Activated T-cell treated with anti-CD3 and anti-CD28 coated beads, Interleukin-2, amount 50 U/mL, for 72 hours (primary cell): ENCODE measurements at regions not wholly inside any gene's neighbourhood (a gene's known extent, or its start where the extent isn't known, plus 50 kb on each side); places are given as distances from the start of the nearest gene placed in this dataset.
"Not testable (repeated sequence)": the region's sequence is repeated elsewhere in the genome, so short reads cannot be mapped to it uniquely, and the experiment has no call there.

Experiments used
- ATAC-seq, 2 donors: fragments of 150-1000 bp; cut with Tn5 transposase; replicated peaks in 1 of 2; 2 replicates each; pipeline ENCODE4 v1.10.0; 2021; ENCODE audit warnings: moderate library complexity in 2 of 2, mild to moderate bottlenecking in 1 of 2
- DNase-seq, 2 donors: peaks; one replicate each; pipeline ENCODE4 v3.0.0; 2021 to 2022; ENCODE audit warnings: mixed read lengths in 1 of 2
- H3K27ac Mint-ChIP-seq: one replicate; pipeline ENCODE4 v1.8.0; 2022; ENCODE audit warnings: mild to moderate bottlenecking, moderate library complexity, mixed read lengths
- H3K27me3 Mint-ChIP-seq: one replicate; pipeline ENCODE4 v1.8.0; 2022; ENCODE audit warnings: low read depth, mixed read lengths
- H3K36me3 Mint-ChIP-seq, 2 donors: one replicate each; pipeline ENCODE4 v1.8.0; 2022; ENCODE audit warnings: mixed read lengths in 2 of 2, mild to moderate bottlenecking in 1 of 2; ENCODE audit not compliant: insufficient read depth in 2 of 2
- H3K4me1 Mint-ChIP-seq: one replicate; pipeline ENCODE4 v1.8.0; 2022; ENCODE audit warnings: low read depth, mixed read lengths
- H3K4me3 Mint-ChIP-seq, 2 donors: one replicate each; pipeline ENCODE4 v1.8.0; 2022; ENCODE audit warnings: mild to moderate bottlenecking in 2 of 2, mixed read lengths in 2 of 2, moderate library complexity in 2 of 2
- H3K9me3 Mint-ChIP-seq, 2 donors: one replicate each; pipeline ENCODE4 v1.8.0; 2022; ENCODE audit warnings: mixed read lengths in 2 of 2

GRCh38 chr11:34790620-34791019, 125.6 kb downstream of the APIP start:
- peaks cover 10% of the 10 kb centered on the region for H3K4me1 Mint-ChIP-seq
- H3K27ac Mint-ChIP-seq: no peak overlapping the region
- peaks cover 2 to 10% of the 10 kb centered on the region in 2 donors for H3K9me3 Mint-ChIP-seq
- peaks cover 2% of the 10 kb centered on the region in 2 donors for H3K36me3 Mint-ChIP-seq
- DNase-seq (no peak), ATAC-seq (no peak)
- peaks cover 15% of the 10 kb centered on the region for H3K27me3 Mint-ChIP-seq
- no peak overlapping the region for H3K4me3 Mint-ChIP-seq

GRCh38 chr11:34789196-34789834, 126.9 kb downstream of the APIP start:
- Mint-ChIP-seq H3K4me3 (no peak overlapping the region), H3K9me3 (peaks cover 2 to 8% of the 10 kb centered on the region in 2 donors), H3K36me3 (peaks cover 2% of the 10 kb centered on the region in 2 donors), H3K27ac (no peak overlapping the region), H3K27me3 (peaks cover 10% of the 10 kb centered on the region), H3K4me1 (peaks cover 10% of the 10 kb centered on the region)
- no peak for ATAC-seq
- no peak for DNase-seq

GRCh38 chr11:34788642-34789041, 127.5 kb downstream of the APIP start:
- no peak for DNase-seq
- Mint-ChIP-seq H3K4me1 (peaks cover 10% of the 10 kb centered on the region), H3K27ac (no peak overlapping the region), H3K9me3 (peaks cover 2 to 8% of the 10 kb centered on the region in 2 donors), H3K27me3 (peaks cover 10% of the 10 kb centered on the region), H3K36me3 (peaks cover 2% of the 10 kb centered on the region in 2 donors), H3K4me3 (no peak overlapping the region)
- no peak for ATAC-seq

- Mint-ChIP-seq H3K27ac (no peak overlapping the region), H3K27me3 (peaks cover 13% of the 10 kb centered on the region), H3K4me3 (no peak overlapping the region), H3K36me3 (peaks cover 2% of the 10 kb centered on the region in 2 donors), H3K4me1 (peaks cover 10% of the 10 kb centered on the region), H3K9me3 (peaks cover 2 to 8% of the 10 kb centered on the region in 2 donors)
- no peak for DNase-seq
- no peak for ATAC-seq
These were observed 128.3 kb downstream of the APIP start for GRCh38 chr11:34787895-34788294.

GRCh38 chr11:34787348-34787747, 128.8 kb downstream of the APIP start:
- Mint-ChIP-seq H3K27ac (no peak overlapping the region), H3K36me3 (peaks cover 2% of the 10 kb centered on the region in 2 donors), H3K4me3 (no peak overlapping the region), H3K27me3 (peaks cover 13% of the 10 kb centered on the region), H3K4me1 (peaks cover 10% of the 10 kb centered on the region), H3K9me3 (peaks cover 2 to 8% of the 10 kb centered on the region in 2 donors)
- ATAC-seq: no peak
- no peak for DNase-seq

GRCh38 chr11:34784318-34784841, 131.8 kb downstream of the APIP start:
- H3K4me1 Mint-ChIP-seq: no peaks in the 10 kb centered on the region
- H3K36me3 Mint-ChIP-seq: no peaks in the 10 kb centered on the region
- H3K27me3 Mint-ChIP-seq: peaks cover 25% of the 10 kb centered on the region
- ATAC-seq (no peak), DNase-seq (no peak)
- no peak overlapping the region for H3K4me3 Mint-ChIP-seq
- H3K9me3 Mint-ChIP-seq: peaks cover 2 to 5% of the 10 kb centered on the region in 2 donors
- no peak overlapping the region for H3K27ac Mint-ChIP-seq

- Mint-ChIP-seq H3K27ac (no peak overlapping the region), H3K27me3 (peaks cover 30% of the 10 kb centered on the region), H3K9me3 (peaks cover 0 to 5% of the 10 kb centered on the region in 2 donors), H3K36me3 (no peaks in the 10 kb centered on the region), H3K4me3 (no peak overlapping the region), H3K4me1 (no peaks in the 10 kb centered on the region)
- ATAC-seq (no peak), DNase-seq (no peak)
These were observed 132.3 kb downstream of the APIP start for GRCh38 chr11:34783816-34784317.

GRCh38 chr11:34781826-34782225, 134.4 kb downstream of the APIP start:
- peaks cover 33% of the 10 kb centered on the region for H3K27me3 Mint-ChIP-seq
- not testable (repeated sequence) for H3K9me3 Mint-ChIP-seq, H3K4me1 Mint-ChIP-seq, H3K27ac Mint-ChIP-seq, H3K36me3 Mint-ChIP-seq, ATAC-seq, H3K4me3 Mint-ChIP-seq, DNase-seq

- H3K4me3 Mint-ChIP-seq: no peak overlapping the region
- ATAC-seq (no peak), DNase-seq (no peak)
- no peak overlapping the region for H3K27ac Mint-ChIP-seq
- peaks cover 46% of the 10 kb centered on the region for H3K27me3 Mint-ChIP-seq
- H3K4me1 Mint-ChIP-seq: no peaks in the 10 kb centered on the region
- H3K36me3 Mint-ChIP-seq: no peaks in the 10 kb centered on the region
- peaks cover 0 to 2% of the 10 kb centered on the region in 2 donors for H3K9me3 Mint-ChIP-seq
These were observed 140.7 kb downstream of the APIP start for GRCh38 chr11:34775417-34775888.

GRCh38 chr11:34774604-34775003, 141.6 kb downstream of the APIP start:
- Mint-ChIP-seq H3K27ac (no peak overlapping the region), H3K36me3 (no peaks in the 10 kb centered on the region), H3K4me3 (no peak overlapping the region), H3K4me1 (no peaks in the 10 kb centered on the region), H3K9me3 (no peaks in the 10 kb centered on the region), H3K27me3 (peaks cover 43% of the 10 kb centered on the region)
- ATAC-seq (no peak), DNase-seq (no peak)

GRCh38 chr11:34773826-34774225, 142.4 kb downstream of the APIP start:
- Mint-ChIP-seq H3K27me3 (peaks cover 39% of the 10 kb centered on the region), H3K4me1 (no peaks in the 10 kb centered on the region), H3K27ac (no peak overlapping the region), H3K9me3 (no peaks in the 10 kb centered on the region), H3K4me3 (no peak overlapping the region), H3K36me3 (no peaks in the 10 kb centered on the region)
- no peak for ATAC-seq
- no peak for DNase-seq

GRCh38 chr11:34773211-34773610, 143.0 kb downstream of the APIP start:
- H3K4me3 Mint-ChIP-seq: no peak overlapping the region
- DNase-seq (no peak), ATAC-seq (no peak)
- no peaks in the 10 kb centered on the region for H3K9me3 Mint-ChIP-seq
- H3K36me3 Mint-ChIP-seq: no peaks in the 10 kb centered on the region
- no peak overlapping the region for H3K27ac Mint-ChIP-seq
- H3K27me3 Mint-ChIP-seq: peaks cover 45% of the 10 kb centered on the region
- H3K4me1 Mint-ChIP-seq: no peaks in the 10 kb centered on the region

GRCh38 chr11:34770111-34770510, 146.1 kb downstream of the APIP start:
- Mint-ChIP-seq H3K27ac (no peak overlapping the region), H3K36me3 (no peaks in the 10 kb centered on the region), H3K9me3 (peaks cover 0 to 4% of the 10 kb centered on the region in 2 donors), H3K27me3 (peaks cover 38% of the 10 kb centered on the region), H3K4me3 (no peak overlapping the region), H3K4me1 (no peaks in the 10 kb centered on the region)
- no peak for DNase-seq
- ATAC-seq: no peak

- Mint-ChIP-seq H3K4me3 (no peak overlapping the region), H3K9me3 (peaks cover 0 to 4% of the 10 kb centered on the region in 2 donors), H3K27me3 (peaks cover 29% of the 10 kb centered on the region), H3K4me1 (no peaks in the 10 kb centered on the region), H3K27ac (no peak overlapping the region), H3K36me3 (peaks cover 0 to 1% of the 10 kb centered on the region in 2 donors)
- DNase-seq (no peak), ATAC-seq (no peak)
These were observed 147.0 kb downstream of the APIP start for GRCh38 chr11:34769224-34769623.
